Fibroblast of mammary gland (primary cell): ENCODE measurements at regions not wholly inside any gene's neighbourhood (a gene's known extent, or its start where the extent isn't known, plus 50 kb on each side); places are given as distances from the start of the nearest gene placed in this dataset.

Source experiments
- DNase-seq: peaks from one replicate; pipeline ENCODE4 v3.0.0-alpha.2; 2010; ENCODE audit warnings: low read depth
- H3K4me3 ChIP-seq: 2 replicates; pipeline ENCODE4 v1.5.1; 2011; ENCODE audit warnings: low read depth, mild to moderate bottlenecking, low read length, moderate library complexity; ENCODE audit not compliant: control insufficient read depth
- TF ChIP-seq, protein P1 (sequence below): conservative IDR thresholded peaks from 2 replicates; pipeline ENCODE4 v1.5.1; 2011; ENCODE audit warnings: low read depth, low read length, inconsistent platforms; ENCODE audit not compliant: control insufficient read depth, insufficient read depth

- no peak for DNase-seq
- TF ChIP-seq, protein P1, sequence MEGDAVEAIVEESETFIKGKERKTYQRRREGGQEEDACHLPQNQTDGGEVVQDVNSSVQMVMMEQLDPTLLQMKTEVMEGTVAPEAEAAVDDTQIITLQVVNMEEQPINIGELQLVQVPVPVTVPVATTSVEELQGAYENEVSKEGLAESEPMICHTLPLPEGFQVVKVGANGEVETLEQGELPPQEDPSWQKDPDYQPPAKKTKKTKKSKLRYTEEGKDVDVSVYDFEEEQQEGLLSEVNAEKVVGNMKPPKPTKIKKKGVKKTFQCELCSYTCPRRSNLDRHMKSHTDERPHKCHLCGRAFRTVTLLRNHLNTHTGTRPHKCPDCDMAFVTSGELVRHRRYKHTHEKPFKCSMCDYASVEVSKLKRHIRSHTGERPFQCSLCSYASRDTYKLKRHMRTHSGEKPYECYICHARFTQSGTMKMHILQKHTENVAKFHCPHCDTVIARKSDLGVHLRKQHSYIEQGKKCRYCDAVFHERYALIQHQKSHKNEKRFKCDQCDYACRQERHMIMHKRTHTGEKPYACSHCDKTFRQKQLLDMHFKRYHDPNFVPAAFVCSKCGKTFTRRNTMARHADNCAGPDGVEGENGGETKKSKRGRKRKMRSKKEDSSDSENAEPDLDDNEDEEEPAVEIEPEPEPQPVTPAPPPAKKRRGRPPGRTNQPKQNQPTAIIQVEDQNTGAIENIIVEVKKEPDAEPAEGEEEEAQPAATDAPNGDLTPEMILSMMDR = no peak
These were observed 954.0 kb upstream of the CDH6 start for GRCh38 chr5:30239331-30240022.

GRCh38 chr5:30237189-30237588 lies 956.3 kb upstream of the CDH6 start:
- DNase-seq = no peak
- TF ChIP-seq, protein P1 = no peak
- H3K4me3 ChIP-seq = no peak overlapping the region

More at GRCh38 chr5:30239331-30240022, 954.0 kb upstream of the CDH6 start:
- no peak overlapping the region for H3K4me3 ChIP-seq

DNA sequence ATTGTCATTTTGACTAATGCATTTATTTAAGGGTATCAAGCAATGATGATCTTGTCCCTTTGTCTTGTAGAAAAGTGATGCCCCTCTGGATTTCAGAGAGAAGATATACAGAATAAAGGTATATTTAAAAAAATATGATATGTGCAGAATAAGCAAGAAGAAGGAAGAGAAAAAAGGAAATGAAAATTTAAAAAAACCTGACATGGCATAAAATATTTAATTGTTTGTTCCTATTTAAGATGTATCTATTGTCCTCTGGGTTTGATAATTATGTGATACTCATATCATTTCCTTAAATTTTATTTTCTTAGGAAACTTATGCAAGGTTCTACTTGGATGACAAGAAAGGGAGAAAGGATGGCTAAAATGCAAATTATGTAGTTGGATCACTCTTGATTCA lies 983.7 kb upstream of the CDH6 start:
- DNase-seq = no peak
- TF ChIP-seq, protein P1 = no peak
- no peak overlapping the region for H3K4me3 ChIP-seq

GRCh38 chr5:30197662-30198061 lies 995.8 kb upstream of the CDH6 start:
- no peak overlapping the region for H3K4me3 ChIP-seq
- TF ChIP-seq, protein P1 = no peak
- DNase-seq = no peak

DNA sequence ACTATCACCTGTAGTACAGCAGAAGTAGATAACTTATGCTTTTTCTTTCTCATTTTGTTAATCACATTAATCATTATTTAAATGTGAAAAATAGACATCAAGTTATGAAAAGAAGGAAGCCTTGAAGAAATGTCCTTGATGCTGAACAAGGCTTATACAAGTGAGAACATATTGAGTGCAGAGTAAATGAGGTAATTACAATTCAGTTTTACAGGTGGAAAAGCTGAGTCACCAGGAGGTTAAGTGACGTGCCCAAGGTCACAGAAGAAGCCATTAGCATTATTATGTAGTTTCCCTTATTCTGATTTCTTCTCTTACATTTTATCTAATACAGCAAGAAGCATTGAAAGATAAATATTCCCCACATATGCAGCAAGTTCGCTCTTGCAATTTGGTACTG lies 998.5 kb upstream of the CDH6 start:
- H3K4me3 ChIP-seq = no peak overlapping the region
- TF ChIP-seq, protein P1 = no peak
- no peak for DNase-seq

- TF ChIP-seq, protein P1 = no peak
- H3K4me3 ChIP-seq = no peak overlapping the region
- no peak for DNase-seq
These were observed 998.9 kb upstream of the CDH6 start for GRCh38 chr5:30194595-30194994.

GRCh38 chr5:30183795-30184194 lies 1009.7 kb upstream of the CDH6 start:
- H3K4me3 ChIP-seq = no peak overlapping the region
- TF ChIP-seq, protein P1 = no peak
- no peak for DNase-seq
